Stimulated activated CD4-positive, alpha-beta T cell treated with anti-CD3 and anti-CD28 coated beads, Interleukin-4, amount 100 ng/mL, for 1 hour (primary cell): ENCODE measurements at regions not wholly inside any gene's neighbourhood (a gene's known extent, or its start where the extent isn't known, plus 50 kb on each side); places are given as distances from the start of the nearest gene placed in this dataset.

ENCODE experiments used
- DNase-seq: peaks from one replicate; pipeline ENCODE4 v3.0.0-alpha.2; 2020

- no peak for DNase-seq
These were observed 1272.2 kb upstream of the LRRTM1 start for GRCh38 chr2:81576713-81577112.

GRCh38 chr2:81551040-81551634 lies 1246.6 kb upstream of the LRRTM1 start:
- no peak for DNase-seq

- DNase-seq = no peak
These were observed 1245.7 kb upstream of the LRRTM1 start for GRCh38 chr2:81550277-81550676.

GRCh38 chr2:81549646-81550045 lies 1245.1 kb upstream of the LRRTM1 start:
- no peak for DNase-seq

GRCh38 chr2:81545626-81546025 lies 1241.1 kb upstream of the LRRTM1 start:
- no peak for DNase-seq

- DNase-seq = no peak
These were observed 1237.6 kb upstream of the LRRTM1 start for GRCh38 chr2:81542119-81542518.

GRCh38 chr2:81529944-81530343 lies 1225.4 kb upstream of the LRRTM1 start:
- DNase-seq = no peak

- DNase-seq = no peak
These were observed 1224.4 kb upstream of the LRRTM1 start for GRCh38 chr2:81528852-81529480.

- no peak for DNase-seq
These were observed 1218.8 kb upstream of the LRRTM1 start for GRCh38 chr2:81523344-81523743.

GRCh38 chr2:81513328-81513727 lies 1208.8 kb upstream of the LRRTM1 start:
- DNase-seq = no peak

- DNase-seq = no peak
These were observed 1201.0 kb upstream of the LRRTM1 start for GRCh38 chr2:81505586-81505985.

GRCh38 chr2:81495556-81495955 lies 1191.0 kb upstream of the LRRTM1 start:
- no peak for DNase-seq

GRCh38 chr2:81483254-81483653 lies 1178.7 kb upstream of the LRRTM1 start:
- DNase-seq = no peak

- DNase-seq = no peak
These were observed 1177.4 kb upstream of the LRRTM1 start for GRCh38 chr2:81481994-81482368.

GRCh38 chr2:81481242-81481993 lies 1176.9 kb upstream of the LRRTM1 start:
- DNase-seq = no peak

GRCh38 chr2:81467096-81467495 lies 1162.5 kb upstream of the LRRTM1 start:
- DNase-seq = no peak

GRCh38 chr2:81462420-81462819 lies 1157.9 kb upstream of the LRRTM1 start:
- DNase-seq = no peak

- DNase-seq = no peak
These were observed 1140.6 kb upstream of the LRRTM1 start for GRCh38 chr2:81445176-81445575.

GRCh38 chr2:81437456-81438000 lies 1133.0 kb upstream of the LRRTM1 start:
- DNase-seq = no peak

- DNase-seq = no peak
These were observed 1131.7 kb upstream of the LRRTM1 start for GRCh38 chr2:81436256-81436655.

- no peak for DNase-seq
These were observed 1108.1 kb upstream of the LRRTM1 start for GRCh38 chr2:81412681-81413080.

GRCh38 chr2:81403508-81403907 lies 1099.0 kb upstream of the LRRTM1 start:
- DNase-seq = no peak

GRCh38 chr2:81396417-81397019 lies 1092.0 kb upstream of the LRRTM1 start:
- DNase-seq = no peak

- no peak for DNase-seq
These were observed 1091.2 kb upstream of the LRRTM1 start for GRCh38 chr2:81395746-81396145.
